Activated T-cell treated with anti-CD3 and anti-CD28 coated beads for 48 hours (primary cell): ENCODE measurements at regions not wholly inside any gene's neighbourhood (a gene's known extent, or its start where the extent isn't known, plus 50 kb on each side); places are given as distances from the start of the nearest gene placed in this dataset.

Experiments used
- DNase-seq: peaks from one replicate; pipeline ENCODE4 v3.0.0-alpha.2; 2020; ENCODE audit warnings: low read depth

DNA sequence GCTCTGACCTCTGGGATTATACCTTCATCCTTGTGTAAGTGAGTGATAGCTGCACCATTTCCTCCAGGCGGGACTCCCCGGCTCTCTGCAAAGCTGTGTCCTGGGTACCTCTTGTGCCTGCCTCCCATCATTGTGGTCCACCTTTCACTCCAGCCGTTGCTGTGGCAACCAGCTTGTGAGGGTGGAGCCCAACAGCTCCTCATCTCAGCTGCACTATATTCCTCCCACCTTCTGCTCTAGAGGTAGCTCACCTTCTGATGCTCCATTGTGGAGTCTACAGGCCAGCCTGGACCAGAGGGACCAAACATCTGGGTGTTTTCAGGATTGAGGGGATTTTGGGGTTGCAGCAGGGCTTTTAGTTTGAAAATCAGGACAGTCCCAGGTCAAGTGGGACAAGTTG, 708.2 kb downstream of the UQCRFS1 start:
- no peak for DNase-seq

DNA sequence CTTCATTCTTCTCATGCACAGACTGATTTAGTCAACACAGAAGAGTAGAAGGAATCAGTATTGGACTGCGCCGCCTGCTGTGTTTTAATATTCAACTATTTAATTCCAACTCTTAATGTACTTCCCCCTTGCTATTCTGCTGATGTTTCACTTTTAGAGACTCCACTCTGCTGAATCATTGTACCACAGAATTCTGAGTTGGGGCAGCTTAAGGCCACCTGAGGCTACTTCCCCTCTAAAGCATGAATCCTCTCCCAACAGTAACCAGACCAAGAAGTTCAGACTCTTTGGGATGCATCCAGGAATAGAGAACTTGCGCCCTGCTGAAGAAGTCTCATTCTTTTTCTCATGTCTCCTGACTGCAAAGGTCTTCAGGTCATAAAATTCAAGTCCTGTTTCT, 708.8 kb downstream of the UQCRFS1 start:
- no peak for DNase-seq

DNA sequence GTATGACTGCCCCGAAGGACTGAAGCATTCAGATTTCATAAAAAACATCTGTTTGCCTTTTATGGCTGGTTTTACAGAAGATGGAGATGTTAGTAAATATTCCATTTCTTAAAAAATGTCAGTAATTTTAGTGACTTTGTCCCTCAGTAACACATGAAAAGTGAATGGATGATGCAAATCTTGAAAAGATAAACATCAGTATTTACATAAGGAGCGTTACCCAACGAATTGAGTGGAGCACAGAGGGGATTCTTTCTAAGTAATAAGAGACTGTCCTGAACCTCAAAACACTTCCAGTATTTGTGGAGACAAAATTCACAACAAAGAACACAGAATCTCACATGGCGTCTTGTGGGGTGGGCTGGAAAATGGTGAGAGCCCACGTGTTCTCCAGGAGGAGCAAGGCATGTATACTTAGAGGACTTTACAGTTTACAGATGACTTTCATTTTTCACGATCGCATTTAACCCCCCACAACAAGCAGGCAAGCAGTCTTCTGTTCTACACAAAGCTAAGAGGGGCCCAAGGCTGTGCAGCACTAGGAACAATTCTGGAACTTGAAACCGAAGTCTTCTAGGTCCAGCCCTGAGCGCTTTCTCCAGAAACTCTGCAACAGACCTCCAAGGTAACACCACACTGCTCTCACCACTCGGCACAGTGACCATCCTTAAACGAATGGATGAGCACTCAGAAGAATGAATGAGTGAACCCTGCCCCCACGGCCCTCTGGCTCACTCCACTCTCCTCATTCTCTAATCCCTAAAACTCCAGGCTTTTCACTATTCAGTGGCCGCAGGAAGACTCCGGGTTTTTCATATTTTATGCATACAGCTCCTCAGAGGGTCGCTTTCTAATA, 709.8 kb downstream of the UQCRFS1 start:
- no peak for DNase-seq

DNA sequence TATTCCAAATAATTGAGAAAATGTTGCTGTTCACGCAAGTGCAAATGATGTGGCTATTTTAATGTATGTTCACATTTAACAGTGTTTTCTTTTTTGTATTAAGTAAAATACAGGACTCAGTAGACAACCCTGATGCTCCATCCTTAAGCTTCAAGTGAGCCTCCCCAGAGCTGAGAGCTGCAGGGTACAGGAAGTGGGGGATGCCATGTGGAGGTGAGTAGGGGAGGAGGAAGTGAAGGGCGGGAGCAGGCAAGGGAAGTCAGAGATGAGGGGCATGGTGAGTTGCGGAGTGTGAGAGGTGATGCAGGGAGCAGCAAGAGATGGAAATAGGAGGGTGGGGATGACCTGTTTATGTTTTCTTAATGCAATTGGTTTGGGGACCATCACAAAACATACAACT, 711.0 kb downstream of the UQCRFS1 start:
- no peak for DNase-seq

DNA sequence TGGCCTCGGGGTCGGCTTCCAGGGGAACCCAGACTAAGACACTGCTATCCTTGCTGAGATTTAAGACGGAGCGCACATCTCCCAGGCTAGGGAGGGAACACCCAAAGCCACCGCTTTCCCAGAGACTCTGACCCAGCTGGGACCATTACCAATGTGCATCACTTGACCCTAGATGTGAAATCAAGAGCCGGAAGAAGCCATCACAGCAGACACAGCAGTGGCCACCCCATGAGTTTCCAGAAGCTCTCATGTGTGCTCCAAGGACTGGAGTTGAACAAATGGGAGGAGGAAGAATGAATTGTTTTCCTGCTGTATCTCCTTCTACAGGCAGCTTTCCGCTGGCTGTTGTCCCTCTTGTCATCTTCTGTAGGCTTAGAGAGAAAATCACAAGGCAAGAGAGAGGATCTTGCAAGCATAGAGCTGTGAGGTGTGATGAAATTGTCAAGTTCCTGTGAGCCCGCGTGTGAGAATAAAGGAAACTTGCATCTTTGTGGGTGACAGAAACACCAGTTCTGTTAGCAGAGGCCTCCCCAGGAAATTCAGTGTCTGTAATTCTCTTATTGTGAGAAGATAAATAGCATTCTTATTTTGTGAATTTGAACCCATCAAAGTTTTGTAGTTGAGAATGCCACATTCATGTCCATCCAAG, 711.8 kb downstream of the UQCRFS1 start:
- DNase-seq = no peak

DNA sequence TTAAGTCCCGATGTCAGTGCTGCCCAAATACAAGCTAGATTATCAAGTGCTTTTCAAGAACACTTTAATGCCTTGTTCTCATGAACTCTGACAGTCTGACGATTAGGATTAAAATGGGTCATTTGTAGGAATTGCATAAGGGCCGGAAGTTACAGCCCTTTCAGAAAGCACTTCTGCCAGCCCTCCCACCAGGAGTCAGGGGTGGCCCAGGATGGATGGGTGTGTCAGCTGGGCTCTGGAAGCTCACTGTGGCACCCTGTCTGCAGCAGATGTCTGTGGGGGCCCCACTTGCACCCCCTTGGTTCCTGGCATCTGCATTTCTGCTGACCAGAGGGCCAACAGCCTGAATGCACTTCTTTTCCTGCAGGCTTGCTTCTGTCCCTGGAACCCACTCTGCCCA, 712.7 kb downstream of the UQCRFS1 start:
- DNase-seq = no peak

DNA sequence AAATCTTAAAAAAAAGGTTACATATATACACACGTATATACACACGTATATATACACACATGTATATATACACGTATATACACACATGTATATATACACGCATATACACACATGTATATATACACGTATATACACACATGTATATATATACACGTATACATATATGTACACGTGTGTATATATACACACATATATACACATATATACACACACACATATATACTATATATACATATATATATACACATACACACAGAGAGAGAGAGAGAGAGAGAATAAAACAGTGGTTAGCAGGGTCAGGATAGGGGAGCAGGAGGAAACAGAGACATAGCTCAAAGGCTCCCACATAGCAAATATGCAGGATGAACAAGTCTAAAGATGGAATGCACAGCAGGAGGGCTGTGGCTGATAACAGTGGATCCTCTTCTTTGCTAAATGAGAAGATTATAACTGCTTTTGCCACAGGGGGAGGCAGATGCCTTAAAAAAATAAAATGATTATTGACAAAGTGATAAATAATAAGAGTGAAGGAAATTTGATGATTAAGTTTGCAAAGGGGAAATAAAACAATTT, 714.5 kb downstream of the UQCRFS1 start:
- no peak for DNase-seq

DNA sequence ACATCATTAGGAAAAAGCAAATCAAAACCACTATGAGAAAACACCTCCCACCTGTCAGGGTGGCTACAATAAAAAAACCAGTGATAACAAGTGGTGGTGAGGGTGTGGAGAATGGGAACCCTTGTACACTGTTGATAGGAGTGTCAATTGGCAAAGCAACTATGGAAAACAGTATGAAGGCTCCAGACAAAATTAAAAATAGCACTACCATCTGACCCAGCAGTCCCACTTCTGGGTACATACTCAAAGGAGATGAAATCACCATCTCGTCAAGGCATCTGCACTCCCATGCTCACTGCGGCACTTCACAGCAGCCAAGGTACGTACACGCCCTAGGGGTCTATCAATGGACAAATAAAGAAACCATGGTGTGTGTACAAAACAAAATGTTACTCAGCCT, 715.1 kb downstream of the UQCRFS1 start:
- no peak for DNase-seq

DNA sequence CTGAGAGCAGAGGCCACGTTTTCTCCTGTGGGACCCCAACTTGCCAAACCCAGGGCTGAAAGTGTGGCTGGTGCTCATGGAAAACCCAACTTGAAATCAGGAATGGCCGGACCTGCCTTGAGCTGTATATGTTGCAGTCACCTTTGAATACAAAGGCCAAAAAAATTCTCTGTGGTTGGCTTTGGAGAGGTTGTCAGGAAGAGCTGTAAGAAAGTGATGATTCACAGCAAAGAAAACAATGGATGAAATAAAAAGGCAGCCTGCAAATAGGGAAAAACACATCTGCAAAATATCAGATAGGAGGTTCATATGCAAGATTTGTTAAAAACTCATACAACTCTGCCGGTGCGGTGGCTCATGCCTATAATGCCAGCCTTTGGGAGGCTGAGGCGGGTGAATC, 715.8 kb downstream of the UQCRFS1 start:
- DNase-seq = no peak

DNA sequence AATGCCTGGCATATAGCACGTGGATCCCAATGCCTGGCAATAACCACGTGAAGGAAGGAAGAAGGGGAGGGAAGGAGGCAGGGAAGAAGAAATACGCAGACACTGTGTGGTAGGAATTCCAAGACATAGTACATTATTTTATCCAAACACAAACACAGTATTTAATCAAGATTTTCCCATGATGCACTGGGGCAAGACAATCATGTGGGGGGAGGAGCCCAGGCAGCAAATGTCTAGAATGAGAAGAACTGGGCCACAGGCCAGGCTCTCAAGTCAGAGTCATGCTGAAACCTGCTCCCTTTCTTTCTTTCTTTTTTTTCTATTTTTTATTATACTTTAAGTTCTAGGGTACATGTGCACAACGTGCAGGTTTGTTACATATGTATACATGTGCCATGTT, 717.9 kb downstream of the UQCRFS1 start:
- DNase-seq = no peak

DNA sequence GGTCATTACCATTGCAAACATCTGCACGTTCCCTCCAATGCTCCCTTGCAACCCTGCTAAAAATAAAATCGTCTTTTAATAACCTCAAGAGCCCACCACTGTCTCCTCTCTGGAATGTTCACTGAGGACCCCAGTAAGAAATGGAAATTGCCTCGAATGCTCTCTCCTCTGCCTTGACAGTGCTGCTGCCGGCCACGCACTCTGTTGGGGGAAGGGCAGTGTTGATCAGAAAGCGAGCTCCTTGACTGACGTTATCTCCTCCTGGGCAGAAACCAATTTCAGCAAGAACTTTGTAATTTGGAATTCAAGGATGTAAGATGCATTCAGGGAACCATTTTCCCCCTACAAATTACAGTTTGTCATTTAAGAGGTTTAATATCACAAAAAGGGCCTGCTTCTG, 718.5 kb downstream of the UQCRFS1 start:
- DNase-seq = no peak

DNA sequence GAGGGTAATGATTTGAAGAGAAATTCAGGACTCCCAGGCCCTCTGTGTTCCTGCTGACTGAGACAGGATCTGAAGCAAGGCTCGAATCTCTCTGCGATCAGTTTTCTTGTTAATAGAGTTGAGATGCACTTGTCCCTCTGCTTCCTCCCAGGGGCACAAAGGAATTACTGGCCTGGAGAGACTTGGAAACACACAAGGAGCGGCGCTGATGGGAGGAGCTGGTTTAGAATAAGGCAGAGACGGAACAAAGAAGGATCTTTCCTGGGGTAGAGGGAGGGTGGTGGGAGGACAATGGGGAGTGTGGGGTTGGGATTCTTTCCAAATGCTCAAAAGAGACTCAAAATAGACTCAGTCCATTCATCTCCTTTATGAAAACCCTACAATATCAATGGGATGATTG, 719.1 kb downstream of the UQCRFS1 start:
- no peak for DNase-seq

DNA sequence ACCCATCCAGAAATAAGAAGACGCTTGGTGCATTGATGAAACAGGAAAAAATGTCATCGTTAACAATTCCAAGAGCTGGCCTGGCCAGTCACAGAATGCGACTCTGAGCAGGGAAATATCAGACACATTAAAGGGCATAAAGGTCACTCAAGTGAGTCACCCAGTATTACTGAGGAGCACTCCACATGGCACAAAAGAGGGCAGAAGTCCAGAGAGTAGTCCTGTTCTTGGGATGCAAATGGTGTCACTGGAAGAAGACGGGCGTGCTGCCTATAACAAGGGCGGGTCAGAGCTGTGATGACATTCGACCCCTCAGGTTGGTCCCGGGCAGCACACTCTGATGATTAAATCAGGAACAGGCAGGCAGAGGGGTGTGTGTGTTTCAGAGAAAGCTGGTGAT, 720.3 kb downstream of the UQCRFS1 start:
- no peak for DNase-seq

DNA sequence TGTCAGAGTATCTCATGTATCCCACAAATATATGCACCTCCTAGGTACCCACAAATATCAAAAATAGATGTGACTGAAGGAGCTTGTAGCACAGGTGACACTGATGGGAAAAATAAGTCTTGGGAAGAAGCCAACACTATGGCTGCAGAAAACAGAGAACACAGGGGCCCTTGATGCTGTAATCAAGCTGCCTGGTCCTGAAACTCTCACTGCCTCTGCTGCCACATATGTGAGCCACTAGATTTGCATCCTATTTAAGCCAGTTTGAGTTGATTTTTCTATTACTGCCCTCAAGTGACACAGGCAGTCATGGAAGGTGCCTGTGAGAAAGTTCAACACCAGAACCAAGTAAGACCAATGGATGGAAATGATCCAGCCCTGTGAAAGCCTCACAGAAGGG, 720.8 kb downstream of the UQCRFS1 start:
- no peak for DNase-seq

DNA sequence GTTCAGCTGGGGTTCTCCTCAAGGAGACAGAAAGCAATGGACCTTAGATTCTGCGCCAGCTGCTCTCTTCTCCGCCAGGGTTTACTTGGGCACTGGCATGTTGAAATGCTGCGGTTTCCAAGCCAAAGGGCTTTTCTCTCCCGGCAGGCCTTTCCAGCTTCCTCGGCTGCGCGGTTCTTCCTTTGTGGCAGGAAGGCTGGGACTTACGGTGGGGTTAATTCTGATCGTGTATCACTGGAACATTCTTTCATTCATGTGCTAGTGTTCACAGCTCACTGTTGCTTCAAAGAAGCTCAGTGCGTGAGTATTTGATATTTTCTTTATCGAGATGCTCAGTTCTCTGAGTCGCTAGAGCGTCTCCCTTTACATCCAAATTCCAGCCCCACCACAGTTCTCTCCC, 723.2 kb downstream of the UQCRFS1 start:
- no peak for DNase-seq

DNA sequence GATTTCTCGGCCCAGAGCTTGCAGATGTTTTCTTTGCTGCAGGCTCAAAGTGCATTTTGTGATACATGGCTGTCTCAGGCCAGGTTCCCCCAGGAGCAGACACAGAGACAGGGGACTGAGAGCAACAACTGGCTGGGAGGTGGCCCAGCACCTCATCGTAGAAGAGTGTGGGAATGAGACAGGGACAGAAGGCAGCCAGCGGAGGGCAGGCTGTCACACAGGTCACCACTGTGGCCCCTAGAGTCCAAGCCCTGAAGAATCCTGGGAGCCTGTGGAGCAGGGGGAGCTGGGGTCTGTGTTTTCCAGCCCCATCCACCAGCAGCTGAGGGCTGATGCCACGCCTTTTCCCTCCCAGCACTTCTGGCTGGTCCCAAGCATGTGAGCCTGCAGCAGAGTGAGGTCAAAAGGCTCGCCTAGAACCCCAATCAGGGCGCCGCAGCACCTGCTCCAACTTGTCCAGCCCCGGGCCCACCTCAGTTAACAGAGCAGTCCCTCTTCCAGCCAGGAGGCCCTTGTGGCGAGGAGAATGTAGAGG, 723.8 kb downstream of the UQCRFS1 start:
- no peak for DNase-seq

DNA sequence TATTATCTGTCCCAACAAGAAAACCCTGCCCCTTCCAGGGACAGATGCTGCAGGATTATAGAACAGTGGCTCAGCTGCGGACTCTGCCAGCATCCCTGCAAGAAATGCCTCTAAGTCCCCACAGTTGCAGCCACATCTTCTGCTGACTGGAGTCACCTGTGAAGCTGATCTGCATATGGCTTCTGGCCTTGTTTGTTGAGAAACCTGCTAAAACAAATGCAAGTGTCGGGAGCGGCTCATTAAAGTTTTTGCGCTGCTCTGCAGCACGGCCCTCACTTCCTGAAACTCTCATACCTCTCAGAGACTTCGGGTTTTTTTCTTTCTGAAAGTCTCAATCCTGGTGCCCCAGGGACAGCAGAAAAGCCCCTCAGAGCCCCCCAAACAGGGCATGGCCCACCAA, 725.0 kb downstream of the UQCRFS1 start:
- no peak for DNase-seq

DNA sequence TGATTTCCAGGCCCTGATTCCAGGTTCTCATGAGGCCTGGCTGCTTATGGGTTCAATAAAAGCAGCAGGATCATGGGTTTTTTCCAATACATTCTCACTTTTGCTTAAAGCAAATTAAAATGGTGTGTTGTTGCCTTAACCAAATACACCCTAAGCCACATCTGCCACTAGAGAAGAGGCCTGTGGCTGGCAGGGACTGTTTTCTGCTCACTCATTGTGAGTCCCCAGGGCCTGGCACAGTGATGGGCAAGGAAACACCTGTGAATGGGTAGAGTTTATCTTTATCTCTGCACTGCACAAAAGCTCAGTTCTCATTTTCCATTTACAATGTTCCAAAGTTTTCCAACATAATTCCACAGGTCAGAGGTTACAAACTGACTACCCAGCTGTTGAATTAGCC, 726.0 kb downstream of the UQCRFS1 start:
- DNase-seq = no peak

DNA sequence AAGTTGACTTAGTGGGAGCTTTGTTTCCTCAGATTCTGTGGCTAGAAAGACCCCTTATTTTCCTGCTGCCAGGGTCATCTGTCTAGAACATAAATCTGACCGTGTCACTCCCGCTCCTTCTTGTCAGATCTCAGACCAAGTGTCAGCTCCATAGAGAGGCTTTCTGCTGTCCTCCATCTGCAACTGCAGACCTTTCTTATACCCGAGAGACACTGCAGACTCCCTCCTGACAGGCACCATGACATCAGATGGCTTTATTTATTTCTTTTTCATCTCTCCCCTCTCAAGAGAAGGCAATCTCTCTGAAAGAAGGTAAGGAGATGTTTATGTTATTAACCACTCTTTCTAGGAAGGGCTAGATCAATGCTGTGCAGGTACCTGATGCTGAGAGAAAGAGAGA, 726.5 kb downstream of the UQCRFS1 start:
- DNase-seq = no peak

DNA sequence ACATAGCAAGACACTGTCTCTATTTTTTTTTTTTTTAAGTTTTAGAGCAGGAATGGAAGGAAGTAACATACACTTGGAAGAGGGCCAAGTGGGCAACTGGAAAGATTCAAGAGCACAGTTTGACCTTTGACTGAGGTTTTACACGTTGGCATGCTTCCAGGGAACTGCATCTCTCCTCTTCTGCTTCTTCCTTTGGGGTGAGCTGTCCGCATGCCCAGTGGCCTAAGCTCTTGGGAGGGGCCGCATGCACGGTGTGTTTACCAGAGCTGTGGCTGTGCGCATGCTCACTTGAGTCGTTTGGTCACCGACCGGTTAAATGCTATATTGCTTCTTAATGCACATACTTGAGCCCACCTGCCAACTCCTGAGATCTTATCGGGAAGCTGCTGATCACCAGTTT, 727.7 kb downstream of the UQCRFS1 start:
- DNase-seq = no peak

DNA sequence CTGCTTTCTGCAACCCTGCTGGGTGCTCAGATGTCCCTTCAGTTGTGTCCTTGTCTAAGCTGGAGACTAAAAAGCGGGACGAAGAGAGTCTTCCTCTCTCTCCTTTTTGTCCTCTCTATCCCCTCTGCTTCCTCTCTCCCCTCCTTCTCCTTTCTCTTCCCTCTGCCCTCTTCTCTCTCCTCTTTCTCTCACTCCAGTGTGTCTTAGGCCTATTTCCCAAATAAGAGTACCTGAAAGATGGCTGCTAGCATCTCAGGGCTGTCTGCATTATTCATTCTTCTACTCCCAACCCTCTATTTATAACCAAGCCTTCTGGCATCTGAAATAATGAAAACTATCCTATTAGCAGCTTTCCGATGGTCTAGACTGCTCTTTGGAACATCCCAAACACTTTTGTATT, 729.8 kb downstream of the UQCRFS1 start:
- no peak for DNase-seq

DNA sequence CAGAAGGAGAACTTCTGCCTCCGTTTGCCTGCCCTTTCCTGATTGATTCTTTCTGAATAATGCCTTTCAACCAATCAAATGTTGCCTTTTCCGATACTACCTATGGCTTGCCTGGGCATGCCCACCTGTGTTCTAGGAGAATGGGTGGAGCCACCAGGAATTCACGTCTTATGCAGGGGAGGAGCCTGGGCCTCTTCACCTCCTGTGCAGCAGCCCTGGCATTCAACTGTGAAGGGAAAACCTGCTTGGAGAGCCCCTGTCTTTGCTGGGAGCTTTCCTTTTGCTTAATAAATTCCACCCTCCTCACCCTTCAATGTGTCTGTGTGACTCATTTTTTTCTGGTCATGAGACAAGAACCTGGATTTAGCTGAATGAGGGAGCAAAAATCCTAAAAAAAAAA, 730.7 kb downstream of the UQCRFS1 start:
- no peak for DNase-seq

DNA sequence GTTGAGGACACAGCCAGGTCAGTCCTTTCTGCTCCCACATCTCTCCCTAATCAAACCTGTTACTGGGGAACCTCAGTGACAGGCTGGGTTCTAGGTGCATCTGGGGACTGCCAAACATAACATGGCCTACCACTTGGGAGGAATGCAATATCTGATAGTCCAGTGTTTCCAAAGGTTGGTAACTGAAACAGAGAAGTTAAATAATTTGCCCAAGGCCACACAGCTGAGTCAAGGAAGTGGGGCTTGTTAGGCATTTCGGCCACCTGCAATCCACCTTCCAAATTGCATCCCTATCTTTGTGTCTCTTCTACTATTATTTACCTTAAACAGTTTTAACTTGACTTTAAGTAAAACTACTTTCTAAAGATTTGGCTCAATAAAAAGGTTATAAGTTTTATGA, 731.3 kb downstream of the UQCRFS1 start:
- no peak for DNase-seq
